Breast epithelium (tissue), 4 donors: ENCODE measurements at regions not wholly inside any gene's neighbourhood (a gene's known extent, or its start where the extent isn't known, plus 50 kb on each side); places are given as distances from the start of the nearest gene placed in this dataset.

Experiments used
- DNase-seq, 2 donors: peaks; one replicate each; pipeline ENCODE4 v3.0.0-alpha.2; 2019; ENCODE audit warnings: low spot score in 2 of 2
- H3K27ac ChIP-seq, 2 donors: fragments of 200-600 bp; sonication (generic) in 1 of 2; one replicate each; pipeline ENCODE4 v1.5.1; 2016 to 2019; ENCODE audit warnings: mild to moderate bottlenecking in 1 of 2
- H3K27me3 ChIP-seq, 2 donors: fragments of 200-600 bp; sonication (generic) in 1 of 2; one replicate each; pipeline versions ENCODE4 v1.5.1 to v1.6.0; 2017 to 2019; ENCODE audit warnings: control low read depth in 1 of 2, mild to moderate bottlenecking in 1 of 2
- H3K36me3 ChIP-seq: fragments of 200-600 bp; one replicate; pipeline ENCODE4 v1.5.1; 2019
- H3K4me1 ChIP-seq, 2 donors: fragments of 200-600 bp; sonication (generic); one replicate each; pipeline ENCODE4 v1.5.1; 2016 to 2019; ENCODE audit warnings: control low read depth in 1 of 2
- H3K4me3 ChIP-seq, 3 donors: fragments of 200-600 bp; sonication (generic); 1 replicate in 2 of 3; 2 replicates in 1 of 3; pipeline ENCODE4 v1.5.1; 2016 to 2019; ENCODE audit warnings: mild to moderate bottlenecking in 3 of 3, moderate library complexity in 2 of 3
- H3K9me3 ChIP-seq, 2 donors: fragments of 200-600 bp; sonication (generic) in 1 of 2; one replicate each; pipeline ENCODE4 v1.5.1; 2016 to 2019; ENCODE audit warnings: control low read depth in 1 of 2
- POLR2A ChIP-seq: fragments of 450-650 bp; IDR thresholded peaks from one replicate; pipeline ENCODE4 v1.6.1; 2016; ENCODE audit warnings: antibody characterized with exemption, mild to moderate bottlenecking, moderate library complexity
- POLR2AphosphoS5 ChIP-seq, 3 donors: sonication (generic); formaldehyde crosslinking; IDR thresholded peaks; one replicate each; pipeline ENCODE4 v1.6.1; 2017; ENCODE audit warnings: antibody characterized with exemption in 3 of 3
- intact Hi-C: fragments of 100-400 bp; cut with DNase I; formaldehyde crosslinking; loops from one replicate; pipeline ENCODE4 v1.15.1; 2023; ENCODE audit warnings: low total_unique reads
- TF ChIP-seq, protein P1 (sequence below), 3 donors: fragments of 450-650 bp; IDR thresholded peaks; one replicate each; pipeline ENCODE4 v1.5.1; 2016 to 2017; ENCODE audit warnings: antibody characterized with exemption in 3 of 3, mild to moderate bottlenecking in 3 of 3, moderate library complexity in 3 of 3

DNA sequence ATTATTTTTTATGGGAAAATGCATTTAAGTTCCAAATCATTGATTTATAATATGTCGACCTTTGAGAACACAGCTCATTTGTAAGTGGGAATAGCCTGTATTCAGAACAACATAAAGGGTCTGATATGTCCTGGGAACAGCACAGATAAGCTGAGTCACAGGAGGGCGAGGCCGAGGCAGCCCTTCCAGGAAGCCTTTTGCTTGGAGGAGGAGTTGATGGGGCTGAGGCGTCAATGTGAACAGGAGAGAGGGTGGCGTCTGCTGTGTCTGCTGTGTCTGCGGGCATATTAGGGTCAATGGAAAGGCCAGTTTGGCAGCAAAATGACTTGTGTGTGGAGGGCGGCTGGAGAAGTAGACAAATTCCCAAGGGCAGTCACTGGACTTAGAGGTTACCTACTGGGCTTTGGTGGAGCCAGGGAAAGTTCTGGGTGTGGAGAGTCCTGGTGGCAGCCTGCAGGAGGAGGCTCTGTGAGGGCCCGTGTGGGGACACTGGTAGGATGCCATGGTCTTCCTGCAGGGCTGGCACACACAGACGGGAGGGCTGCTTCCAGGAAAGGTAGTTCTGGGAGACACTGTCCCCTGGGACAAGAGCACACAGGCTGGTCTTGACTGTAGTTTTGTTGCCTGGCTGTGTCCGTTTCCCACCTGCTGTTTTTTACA, 128.1 kb downstream of the GLI2 start:
- H3K27me3 ChIP-seq: no peaks in the 10 kb centered on the region
- H3K4me1 ChIP-seq: peaks cover 0 to 6% of the 10 kb centered on the region in 2 donors
- H3K4me3 ChIP-seq: no peak overlapping the region
- no peaks in the 10 kb centered on the region for H3K36me3 ChIP-seq
- intact Hi-C loops: no loop called here
- no peak for TF ChIP-seq POLR2A
- TF ChIP-seq, protein P1, sequence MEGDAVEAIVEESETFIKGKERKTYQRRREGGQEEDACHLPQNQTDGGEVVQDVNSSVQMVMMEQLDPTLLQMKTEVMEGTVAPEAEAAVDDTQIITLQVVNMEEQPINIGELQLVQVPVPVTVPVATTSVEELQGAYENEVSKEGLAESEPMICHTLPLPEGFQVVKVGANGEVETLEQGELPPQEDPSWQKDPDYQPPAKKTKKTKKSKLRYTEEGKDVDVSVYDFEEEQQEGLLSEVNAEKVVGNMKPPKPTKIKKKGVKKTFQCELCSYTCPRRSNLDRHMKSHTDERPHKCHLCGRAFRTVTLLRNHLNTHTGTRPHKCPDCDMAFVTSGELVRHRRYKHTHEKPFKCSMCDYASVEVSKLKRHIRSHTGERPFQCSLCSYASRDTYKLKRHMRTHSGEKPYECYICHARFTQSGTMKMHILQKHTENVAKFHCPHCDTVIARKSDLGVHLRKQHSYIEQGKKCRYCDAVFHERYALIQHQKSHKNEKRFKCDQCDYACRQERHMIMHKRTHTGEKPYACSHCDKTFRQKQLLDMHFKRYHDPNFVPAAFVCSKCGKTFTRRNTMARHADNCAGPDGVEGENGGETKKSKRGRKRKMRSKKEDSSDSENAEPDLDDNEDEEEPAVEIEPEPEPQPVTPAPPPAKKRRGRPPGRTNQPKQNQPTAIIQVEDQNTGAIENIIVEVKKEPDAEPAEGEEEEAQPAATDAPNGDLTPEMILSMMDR (IDR thresholded peaks at IDR 0.05): no peak
- TF ChIP-seq POLR2AphosphoS5 (IDR thresholded peaks at IDR 0.05): no peak
- no peaks in the 10 kb centered on the region for H3K9me3 ChIP-seq
- no peak for DNase-seq
- H3K27ac ChIP-seq: no peak overlapping the region

DNA sequence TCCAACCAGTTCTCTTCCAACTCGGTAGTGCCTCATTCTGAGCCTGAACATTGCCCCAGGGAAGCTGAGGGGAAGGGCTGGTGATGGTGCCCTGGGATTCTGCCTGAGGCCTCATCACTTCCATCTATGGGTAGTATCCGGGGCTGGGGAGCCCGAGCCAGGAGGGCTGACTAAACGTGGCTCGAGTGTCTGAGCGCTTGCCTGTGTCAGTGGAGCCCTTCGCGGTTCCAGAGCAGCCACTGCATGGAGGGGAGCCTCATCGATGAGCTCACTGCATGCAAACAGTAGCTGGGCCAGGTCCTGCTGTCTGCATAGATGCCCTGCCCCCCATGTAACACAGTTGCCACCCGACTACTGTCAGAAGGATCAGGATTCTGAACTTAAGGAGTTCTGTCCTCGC, 129.3 kb downstream of the GLI2 start:
- TF ChIP-seq, protein P1 (IDR thresholded peaks at IDR 0.05): no peak
- TF ChIP-seq POLR2A (no peak), POLR2AphosphoS5 (IDR thresholded peaks at IDR 0.05) (no peak)
- intact Hi-C loops: no loop called here
- Histone ChIP-seq H3K4me1 (peaks cover 0 to 6% of the 10 kb centered on the region in 2 donors), H3K9me3 (no peaks in the 10 kb centered on the region), H3K27ac (no peak overlapping the region), H3K4me3 (no peak overlapping the region), H3K27me3 (no peaks in the 10 kb centered on the region), H3K36me3 (no peaks in the 10 kb centered on the region)
- DNase-seq: no peak

DNA sequence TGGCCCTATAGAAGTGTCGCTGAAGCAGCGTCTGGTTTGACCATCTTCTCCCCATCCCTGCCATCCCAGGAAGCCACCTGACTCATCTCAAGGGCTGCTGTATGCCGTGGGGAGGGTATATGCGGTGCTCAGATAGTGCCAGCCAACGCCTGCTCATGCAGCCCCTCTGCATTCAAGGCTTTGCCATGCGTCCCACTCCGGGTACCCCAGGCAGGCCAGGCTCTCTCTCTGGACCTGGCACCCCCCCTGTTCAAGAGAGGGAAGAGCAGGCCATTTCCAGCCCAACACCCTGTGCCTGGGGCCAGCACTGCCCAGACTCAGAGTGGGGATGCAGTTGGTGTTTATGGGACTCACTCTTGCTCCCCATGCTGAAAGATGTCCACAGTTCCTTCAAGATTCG, 130.0 kb downstream of the GLI2 start:
- H3K4me3 ChIP-seq: no peak overlapping the region
- no peak overlapping the region for H3K27ac ChIP-seq
- H3K9me3 ChIP-seq: no peaks in the 10 kb centered on the region
- DNase-seq: no peak
- H3K36me3 ChIP-seq: no peaks in the 10 kb centered on the region
- H3K27me3 ChIP-seq: no peaks in the 10 kb centered on the region
- H3K4me1 ChIP-seq: peaks cover 0 to 6% of the 10 kb centered on the region in 2 donors
- TF ChIP-seq, protein P1 (IDR thresholded peaks at IDR 0.05): no peak
- no peak for TF ChIP-seq POLR2A
- no peak for TF ChIP-seq POLR2AphosphoS5 (IDR thresholded peaks at IDR 0.05)
- intact Hi-C loops: no loop called here

DNA sequence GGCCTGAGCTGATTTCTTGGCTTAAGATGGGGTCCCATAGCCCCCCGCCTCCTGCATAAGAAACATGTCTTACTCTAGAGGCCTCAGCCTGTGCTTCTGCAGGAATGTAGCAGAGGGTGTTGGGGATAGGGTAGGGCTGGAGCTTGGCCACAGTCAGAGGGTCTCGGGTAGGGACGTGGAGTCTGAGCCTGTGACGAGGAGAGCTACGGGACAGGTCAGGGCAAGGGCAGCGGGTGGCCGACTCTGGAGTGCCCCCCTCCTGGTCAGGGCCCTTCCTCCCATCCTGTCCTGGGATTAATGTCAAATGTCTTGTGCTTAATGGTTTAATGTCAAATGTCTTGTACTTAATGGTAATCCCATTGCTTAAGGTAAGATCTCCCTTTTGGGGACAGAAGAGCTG, 130.4 kb downstream of the GLI2 start:
- intact Hi-C loops: no loop called here
- H3K4me1 ChIP-seq: peaks cover 0 to 6% of the 10 kb centered on the region in 2 donors
- H3K9me3 ChIP-seq: no peaks in the 10 kb centered on the region
- DNase-seq: no peak
- H3K27me3 ChIP-seq: no peaks in the 10 kb centered on the region
- H3K27ac ChIP-seq: no peak overlapping the region
- no peaks in the 10 kb centered on the region for H3K36me3 ChIP-seq
- H3K4me3 ChIP-seq: no peak overlapping the region
- no peak for TF ChIP-seq POLR2A
- TF ChIP-seq, protein P1 (IDR thresholded peaks at IDR 0.05): no peak
- no peak for TF ChIP-seq POLR2AphosphoS5 (IDR thresholded peaks at IDR 0.05)

DNA sequence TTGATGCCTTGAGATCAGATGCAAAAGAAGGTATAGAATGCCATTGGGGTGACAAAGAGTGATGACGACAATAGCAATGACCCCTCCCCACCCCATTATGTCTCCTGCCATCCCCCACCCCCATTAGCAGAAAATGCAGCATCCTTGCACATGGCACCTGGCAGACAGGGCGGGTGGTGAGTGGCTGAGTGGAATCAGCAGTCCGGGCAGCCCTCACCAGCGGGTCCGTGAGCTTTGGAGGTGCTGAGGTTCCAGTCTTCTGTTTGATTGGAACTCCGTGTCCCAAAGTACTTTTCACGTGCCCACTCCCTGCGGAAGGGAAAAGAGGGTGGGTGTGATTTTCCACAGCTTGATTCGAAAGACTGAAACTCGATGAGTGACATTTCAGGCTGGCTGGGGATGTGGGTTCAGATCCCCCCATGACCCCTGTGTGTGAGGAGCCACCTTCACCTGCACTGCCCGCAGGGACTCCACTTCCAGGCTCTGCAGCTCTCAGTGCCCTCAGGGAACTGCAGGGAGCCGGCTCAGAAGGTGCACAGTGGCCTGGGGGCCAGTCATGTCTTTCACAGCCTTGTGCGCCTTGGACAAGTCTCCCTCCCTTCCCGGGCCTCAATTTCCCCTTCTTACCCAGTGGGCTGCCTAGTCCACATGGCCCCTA, 130.9 kb downstream of the GLI2 start:
- H3K27me3 ChIP-seq: no peaks in the 10 kb centered on the region
- peaks cover 0 to 6% of the 10 kb centered on the region in 2 donors for H3K4me1 ChIP-seq
- TF ChIP-seq, protein P1 (IDR thresholded peaks at IDR 0.05): no peak
- no peak for TF ChIP-seq POLR2AphosphoS5 (IDR thresholded peaks at IDR 0.05)
- no peak for TF ChIP-seq POLR2A
- H3K27ac ChIP-seq: peak overlapping the region; percentile 65 to 76
- no peak for DNase-seq
- H3K9me3 ChIP-seq: no peaks in the 10 kb centered on the region
- peak overlapping the region; percentile 37 to 73 (median 51) for H3K4me3 ChIP-seq
- H3K36me3 ChIP-seq: no peaks in the 10 kb centered on the region
- intact Hi-C loops: no loop called here
